ENCODE measurements at regions not wholly inside any gene's neighbourhood (a gene's known extent, or its start where the extent isn't known, plus 50 kb on each side); places are given as distances from the start of the nearest gene placed in this dataset.
"Not testable (repeated sequence)": the region's sequence is repeated elsewhere in the genome, so short reads cannot be mapped to it uniquely, and the experiment has no call there.

- no peak for DNase-seq
Measured at GRCh38 chr3:118641608-118642007, 393.0 kb downstream of the IGSF11 start.

DNA sequence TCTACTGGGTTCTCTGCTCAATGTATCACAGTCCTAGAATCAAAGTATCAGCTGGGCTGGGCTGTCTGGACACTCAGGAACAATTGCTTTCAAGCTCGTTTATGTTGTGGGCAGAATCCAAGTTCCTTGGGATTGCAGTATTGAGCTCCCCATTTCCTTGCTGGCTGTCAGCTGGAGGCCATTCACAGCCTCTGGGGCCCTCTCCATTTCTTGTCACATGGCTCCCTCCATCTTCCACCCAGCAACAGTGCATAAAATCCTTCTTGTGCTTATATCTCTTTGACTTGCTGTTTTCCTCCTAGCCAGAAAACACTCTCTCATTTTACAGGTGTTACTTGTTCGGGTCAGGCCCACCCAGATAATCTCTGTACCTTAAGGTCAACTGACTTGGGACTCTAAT lies 363.5 kb downstream of the IGSF11 start:
- DNase-seq: no peak

DNA sequence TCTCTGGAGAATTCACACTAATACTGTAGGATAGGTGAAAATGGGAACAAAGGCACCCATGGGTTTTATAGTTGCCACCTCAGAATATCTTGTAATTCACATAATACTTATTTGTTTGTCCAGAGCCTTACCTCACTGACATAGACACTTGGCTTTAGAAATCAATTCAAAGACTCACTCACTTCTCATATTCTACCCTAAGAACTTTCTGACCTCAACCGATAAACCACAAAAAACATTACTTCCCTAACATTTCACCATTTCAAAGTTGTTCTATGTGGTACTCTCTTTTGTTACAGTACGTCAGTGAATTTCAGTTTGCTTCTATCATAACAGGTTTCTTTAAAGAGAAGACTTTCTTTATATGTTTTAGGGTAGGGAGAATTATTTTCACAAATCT lies 359.3 kb downstream of the IGSF11 start:
- DNase-seq: no peak

DNA sequence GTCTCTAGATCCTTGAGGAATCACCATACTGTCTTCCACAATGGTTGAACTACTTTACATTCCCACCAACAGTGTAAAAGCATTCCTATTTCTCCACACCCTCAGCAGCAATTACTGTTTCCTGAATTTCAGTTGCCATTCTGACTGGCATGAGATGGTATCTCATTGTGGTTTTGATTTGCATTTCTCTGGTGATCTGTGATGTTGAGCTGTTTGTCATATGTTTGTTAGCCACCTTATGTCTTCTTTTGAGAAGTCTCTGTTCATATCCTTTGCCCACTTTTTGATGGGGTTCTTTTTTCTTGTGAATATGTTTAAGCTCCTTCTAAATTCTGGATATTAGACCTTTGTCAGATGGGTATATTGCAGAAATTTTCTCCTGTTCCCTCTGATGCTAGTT lies 356.0 kb downstream of the IGSF11 start:
- not testable (repeated sequence) for DNase-seq

GRCh38 chr3:118682921-118683320 lies 351.7 kb downstream of the IGSF11 start:
- no peak for DNase-seq

DNA sequence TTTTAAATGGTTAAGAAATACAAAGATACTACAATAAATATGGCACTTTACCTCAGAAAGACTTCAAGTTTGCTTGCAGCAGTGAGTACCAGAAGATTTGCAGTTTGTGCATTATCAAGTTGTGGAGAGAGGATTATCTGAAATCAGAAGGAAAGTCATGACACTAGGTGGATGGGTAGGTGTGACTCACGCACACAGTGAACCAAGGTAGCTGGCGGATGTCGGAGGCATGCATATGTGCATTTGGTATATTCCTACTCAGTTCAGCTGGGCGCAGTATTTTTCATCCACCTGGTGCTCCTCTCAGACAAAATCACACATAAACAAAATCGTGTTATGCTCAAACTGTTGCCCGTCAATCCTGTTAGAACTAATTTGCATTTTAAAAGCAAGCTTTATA lies 351.0 kb downstream of the IGSF11 start:
- no peak for DNase-seq

- no peak for DNase-seq
Measured at GRCh38 chr3:118688396-118688884, 346.2 kb downstream of the IGSF11 start.

DNA sequence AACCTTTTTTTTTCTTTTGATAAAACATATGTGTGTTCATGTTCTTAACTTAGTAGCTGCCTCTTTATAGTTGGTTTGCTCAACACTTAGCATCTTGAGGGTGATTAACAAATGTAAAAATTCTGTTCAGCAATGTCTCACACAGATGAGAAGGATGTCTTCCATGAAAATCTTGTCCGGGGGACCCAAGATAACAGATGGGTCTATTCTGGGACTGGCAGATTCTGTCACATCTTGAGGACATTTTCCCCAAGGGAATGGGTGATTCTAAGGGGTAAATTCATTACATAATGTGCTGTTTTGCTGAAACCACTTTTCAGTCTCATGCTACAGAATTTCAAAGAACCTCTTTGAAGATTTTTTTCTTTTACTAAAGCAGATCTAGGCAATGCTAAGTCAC lies 342.2 kb downstream of the IGSF11 start:
- no peak for DNase-seq

DNA sequence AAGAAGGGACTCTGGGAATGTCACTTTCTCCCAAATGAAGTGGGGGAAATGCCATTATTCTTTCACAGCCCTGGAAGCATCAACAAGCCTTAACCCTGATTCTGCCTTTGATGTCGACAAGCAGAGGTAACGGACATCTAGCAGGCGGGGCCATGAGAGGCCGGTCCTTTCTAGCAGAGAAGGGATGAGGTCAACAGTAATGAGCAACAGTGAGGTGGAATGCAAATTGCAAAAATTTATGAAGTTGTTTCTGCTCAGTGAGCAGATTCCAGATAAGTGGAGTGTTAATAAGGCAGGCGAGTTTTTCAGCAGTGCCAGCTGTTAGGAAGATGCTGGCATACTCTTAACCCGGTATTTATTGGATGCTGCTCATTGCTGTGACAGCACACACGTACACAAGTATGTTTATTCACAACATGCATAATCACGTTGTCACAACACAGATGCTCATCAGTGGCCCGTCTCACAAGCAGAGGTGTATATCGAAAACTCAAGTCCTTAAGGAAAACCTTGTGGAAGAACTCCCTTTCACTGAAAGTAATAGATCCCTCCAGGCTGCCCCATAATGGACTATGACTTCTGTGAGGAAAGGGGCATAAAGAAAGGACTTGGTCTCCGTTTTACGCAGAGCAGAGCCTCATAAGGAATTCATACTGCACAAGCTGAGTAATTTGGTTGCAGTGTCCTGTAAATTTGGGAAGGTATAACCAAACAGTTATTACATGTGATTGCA lies 329.0 kb downstream of the IGSF11 start:
- DNase-seq: no peak

GRCh38 chr3:118707991-118708390 lies 326.7 kb downstream of the IGSF11 start:
- no peak for DNase-seq

GRCh38 chr3:118710532-118710931 lies 324.1 kb downstream of the IGSF11 start:
- no peak for DNase-seq

GRCh38 chr3:118713502-118714207 lies 321.0 kb downstream of the IGSF11 start:
- no peak for DNase-seq

GRCh38 chr3:118714800-118715199 lies 319.8 kb downstream of the IGSF11 start:
- no peak for DNase-seq

DNA sequence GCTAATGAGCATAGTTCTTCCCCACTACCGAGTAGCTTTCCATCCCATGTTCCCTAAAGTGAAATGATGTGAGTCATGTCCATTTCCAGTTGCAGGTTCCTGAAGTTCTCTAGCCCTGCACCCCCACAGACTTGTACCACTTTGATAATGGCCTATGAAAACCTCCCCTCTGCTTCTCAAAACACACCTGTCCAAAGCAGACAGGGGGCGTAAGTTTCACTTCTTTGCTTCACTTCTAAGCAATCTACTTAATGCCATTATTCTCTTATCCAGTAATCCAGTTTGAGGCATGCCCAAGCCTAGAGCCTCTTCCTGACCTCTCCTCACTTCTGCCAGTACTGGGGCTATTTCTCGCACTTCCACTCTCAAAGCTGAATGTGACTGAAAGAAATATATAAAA lies 305.1 kb downstream of the IGSF11 start:
- no peak for DNase-seq

- DNase-seq: no peak
Measured at GRCh38 chr3:118734664-118735063, 300.0 kb downstream of the IGSF11 start.

DNA sequence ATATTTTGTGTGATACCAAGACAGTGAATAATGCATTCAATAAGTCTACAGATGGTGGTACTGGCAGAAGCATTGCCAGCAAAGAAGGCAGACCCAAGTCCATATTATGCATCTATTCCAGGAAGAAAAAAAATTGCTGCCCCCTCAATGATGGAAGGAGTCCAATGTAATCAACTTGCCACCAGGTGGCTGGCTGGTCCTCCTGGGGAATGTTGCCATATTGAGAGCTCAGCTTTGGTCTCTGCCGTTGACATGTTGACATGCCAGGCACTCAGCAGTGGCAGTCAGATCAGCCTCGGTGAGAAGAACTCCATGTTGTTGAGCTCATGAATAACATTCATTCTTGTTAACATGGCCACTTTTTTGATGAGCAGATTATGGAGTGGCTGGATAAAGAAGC lies 298.5 kb downstream of the IGSF11 start:
- DNase-seq: no peak

DNA sequence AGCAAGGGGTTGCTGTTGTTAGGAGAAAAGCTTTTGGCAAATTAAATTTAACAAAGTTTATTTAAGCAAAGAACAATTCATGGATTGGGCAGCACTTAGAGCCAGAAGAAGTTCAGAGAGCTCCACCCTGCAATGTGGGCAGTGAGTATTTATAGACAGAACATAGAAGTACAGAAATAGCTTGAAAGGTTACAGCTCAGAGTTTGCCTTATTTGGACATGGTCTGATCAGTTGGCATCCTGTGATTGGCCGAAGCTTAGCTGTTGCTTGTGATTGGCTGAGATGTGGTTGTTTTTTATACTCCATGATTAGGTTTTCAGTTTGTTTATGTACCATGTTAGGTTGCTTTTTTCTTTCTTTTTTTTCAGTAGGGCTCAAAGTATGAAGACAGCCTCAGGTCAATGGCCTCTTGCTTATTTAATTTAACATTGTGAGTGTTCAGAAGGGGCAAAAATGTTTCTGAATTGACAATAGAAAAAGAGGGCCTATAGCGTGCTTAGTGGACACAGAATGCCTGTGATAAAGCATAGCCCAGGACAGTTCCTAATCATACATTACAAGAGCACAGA lies 293.8 kb downstream of the IGSF11 start:
- no peak for DNase-seq

DNA sequence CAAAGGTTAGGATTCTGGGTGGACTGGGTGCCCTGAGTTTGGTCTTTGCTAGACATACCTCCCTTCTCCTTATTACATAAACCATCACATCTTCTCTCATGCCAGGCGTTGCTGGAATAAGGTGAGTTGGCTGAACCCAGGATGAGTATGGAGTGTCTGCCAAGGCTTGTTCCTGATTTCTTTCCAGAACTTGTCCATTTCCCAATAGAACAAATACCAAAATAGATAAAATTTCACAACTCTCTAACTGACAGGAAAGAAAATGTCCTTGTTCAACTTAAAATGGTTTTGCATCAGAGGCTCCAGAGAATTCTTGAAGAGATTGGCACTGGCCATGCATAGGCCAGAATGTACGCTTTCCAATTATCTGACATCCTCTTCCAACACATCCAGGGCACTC lies 291.9 kb downstream of the IGSF11 start:
- DNase-seq: no peak

DNA sequence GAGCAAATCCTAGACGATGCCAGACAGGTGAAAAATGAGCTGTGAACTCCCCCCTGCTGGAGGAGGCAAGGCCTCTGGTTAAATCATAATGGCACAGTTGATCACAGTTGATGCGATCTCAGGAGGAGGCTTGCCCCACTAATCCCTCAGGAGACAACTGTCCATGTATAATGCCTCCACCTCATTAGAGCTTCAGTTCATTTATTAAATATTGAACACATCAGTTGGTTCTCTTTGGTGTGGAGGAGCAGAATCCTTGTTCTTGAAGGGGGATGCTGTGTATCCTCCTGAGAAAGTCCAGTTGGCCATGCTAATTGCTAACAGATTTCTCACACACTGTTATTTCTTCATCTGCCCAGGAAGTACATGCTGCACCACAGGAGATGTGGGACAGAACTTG lies 290.5 kb downstream of the IGSF11 start:
- no peak for DNase-seq

DNA sequence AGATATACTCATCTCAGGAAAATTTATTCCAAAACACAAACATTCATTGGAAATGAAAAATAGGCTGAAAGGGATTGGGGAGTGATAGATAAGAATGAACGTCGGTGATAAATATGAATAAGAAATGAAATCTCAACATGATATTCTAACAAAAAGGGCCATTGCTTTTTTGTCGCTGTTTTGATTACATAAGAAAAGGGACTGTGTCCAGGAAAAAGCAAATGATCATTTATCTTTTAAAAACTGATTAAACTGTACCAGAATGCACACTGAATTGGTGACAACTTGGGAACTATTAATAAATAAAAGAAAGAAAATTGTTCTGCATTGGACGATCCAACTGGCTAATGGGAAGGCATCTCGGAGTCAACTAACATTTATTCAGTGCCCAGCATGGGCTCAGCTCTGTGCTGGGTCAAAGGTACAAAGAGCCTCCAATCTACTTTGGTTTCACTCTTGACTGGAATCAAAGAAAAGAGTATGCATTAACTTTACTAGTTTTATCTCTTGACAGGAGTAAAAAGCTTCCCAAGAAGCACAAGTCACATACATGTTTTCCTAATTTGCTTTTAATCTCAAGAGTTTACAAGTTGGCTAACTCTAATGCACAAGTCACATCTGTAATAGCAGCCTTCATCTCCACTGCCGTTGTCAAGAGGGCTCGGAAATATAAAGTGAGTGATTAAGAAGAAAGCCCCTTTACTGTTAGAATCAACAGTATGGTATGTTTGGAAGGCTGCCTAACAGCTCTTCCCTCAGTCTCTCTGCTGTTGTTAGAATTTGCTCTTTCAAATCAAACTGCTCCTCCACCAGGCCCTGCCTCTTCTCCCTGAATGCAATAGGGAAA lies 280.0 kb downstream of the IGSF11 start:
- DNase-seq: no peak

DNA sequence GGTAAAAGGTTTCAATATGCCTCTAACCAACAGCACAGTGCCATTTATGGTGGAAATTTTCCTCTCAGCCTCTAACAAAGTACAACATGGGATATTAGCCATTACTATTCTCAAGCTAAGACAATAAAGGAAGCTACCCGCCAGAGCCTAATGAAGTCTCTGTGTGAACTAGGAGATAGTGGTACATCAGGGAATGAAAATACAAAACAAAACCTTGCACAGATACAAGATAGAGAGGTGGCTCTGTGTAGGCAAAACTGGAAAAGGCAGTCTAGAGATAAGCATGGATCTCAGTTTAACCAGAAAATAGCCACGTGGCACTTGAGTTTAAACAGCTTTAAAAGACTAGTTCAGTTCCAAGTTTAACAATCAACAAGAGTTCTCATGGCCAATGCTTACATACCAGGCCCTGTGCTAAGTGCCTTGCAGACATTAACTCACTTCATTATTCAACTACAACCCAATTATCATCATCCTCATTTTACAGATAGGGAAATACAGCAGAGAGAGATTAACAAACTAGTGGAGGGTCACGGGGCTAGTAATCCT lies 279.3 kb downstream of the IGSF11 start:
- DNase-seq: no peak

GRCh38 chr3:118760585-118761290 lies 273.9 kb downstream of the IGSF11 start:
- no peak for DNase-seq

All from inflammatory macrophage treated with lipopolysaccharide for 4 hours (primary cell).